ENCODE measurements at regions not wholly inside any gene's neighbourhood (a gene's known extent, or its start where the extent isn't known, plus 50 kb on each side); places are given as distances from the start of the nearest gene placed in this dataset.
"Not testable (repeated sequence)": the region's sequence is repeated elsewhere in the genome, so short reads cannot be mapped to it uniquely, and the experiment has no call there.

GRCh38 chr2:152263911-152264310 is 71.1 kb upstream of the FMNL2 start:
- DNase-seq (ENCODE audit: low read depth) = no peak
- TF ChIP-seq, protein P1, sequence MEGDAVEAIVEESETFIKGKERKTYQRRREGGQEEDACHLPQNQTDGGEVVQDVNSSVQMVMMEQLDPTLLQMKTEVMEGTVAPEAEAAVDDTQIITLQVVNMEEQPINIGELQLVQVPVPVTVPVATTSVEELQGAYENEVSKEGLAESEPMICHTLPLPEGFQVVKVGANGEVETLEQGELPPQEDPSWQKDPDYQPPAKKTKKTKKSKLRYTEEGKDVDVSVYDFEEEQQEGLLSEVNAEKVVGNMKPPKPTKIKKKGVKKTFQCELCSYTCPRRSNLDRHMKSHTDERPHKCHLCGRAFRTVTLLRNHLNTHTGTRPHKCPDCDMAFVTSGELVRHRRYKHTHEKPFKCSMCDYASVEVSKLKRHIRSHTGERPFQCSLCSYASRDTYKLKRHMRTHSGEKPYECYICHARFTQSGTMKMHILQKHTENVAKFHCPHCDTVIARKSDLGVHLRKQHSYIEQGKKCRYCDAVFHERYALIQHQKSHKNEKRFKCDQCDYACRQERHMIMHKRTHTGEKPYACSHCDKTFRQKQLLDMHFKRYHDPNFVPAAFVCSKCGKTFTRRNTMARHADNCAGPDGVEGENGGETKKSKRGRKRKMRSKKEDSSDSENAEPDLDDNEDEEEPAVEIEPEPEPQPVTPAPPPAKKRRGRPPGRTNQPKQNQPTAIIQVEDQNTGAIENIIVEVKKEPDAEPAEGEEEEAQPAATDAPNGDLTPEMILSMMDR (conservative IDR thresholded peaks at IDR 0.05; ENCODE audit: low read depth, low read length) = no peak
- H3K4me3 ChIP-seq (ENCODE audit: low read length) = no peak overlapping the region

- DNase-seq (ENCODE audit: low read depth); H3K4me3 ChIP-seq (ENCODE audit: low read length): not testable (repeated sequence)
Observed at GRCh38 chr2:152273732-152274260, 61.2 kb upstream of the FMNL2 start.

- H3K4me3 ChIP-seq (ENCODE audit: low read length); DNase-seq (ENCODE audit: low read depth): not testable (repeated sequence)
Observed at GRCh38 chr2:152277896-152278295, 57.1 kb upstream of the FMNL2 start.

DNA sequence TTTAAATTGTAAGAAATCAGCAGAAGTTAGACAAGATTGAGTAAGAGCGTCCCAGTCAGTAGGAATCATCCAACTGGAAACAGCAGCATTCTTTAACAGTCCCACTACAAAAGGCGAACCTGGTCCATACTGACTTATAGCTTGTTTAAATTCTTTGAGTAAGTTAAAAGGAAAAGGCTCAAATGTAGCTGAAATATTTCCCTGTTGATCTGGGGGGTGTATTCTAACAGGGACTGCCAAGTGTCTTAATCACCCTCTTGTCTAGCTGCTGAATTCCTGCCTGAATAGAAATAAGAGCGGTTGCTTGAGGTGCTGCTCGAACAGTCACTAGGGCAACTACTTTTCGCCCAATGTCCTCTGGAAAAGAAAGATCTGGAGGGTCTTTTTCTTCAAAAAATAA is 56.4 kb upstream of the FMNL2 start:
- no peak for DNase-seq (ENCODE audit: low read depth)
- H3K4me3 ChIP-seq (ENCODE audit: low read length) = no peak overlapping the region
- TF ChIP-seq, protein P1 (conservative IDR thresholded peaks at IDR 0.05; ENCODE audit: low read depth, low read length) = no peak

DNA sequence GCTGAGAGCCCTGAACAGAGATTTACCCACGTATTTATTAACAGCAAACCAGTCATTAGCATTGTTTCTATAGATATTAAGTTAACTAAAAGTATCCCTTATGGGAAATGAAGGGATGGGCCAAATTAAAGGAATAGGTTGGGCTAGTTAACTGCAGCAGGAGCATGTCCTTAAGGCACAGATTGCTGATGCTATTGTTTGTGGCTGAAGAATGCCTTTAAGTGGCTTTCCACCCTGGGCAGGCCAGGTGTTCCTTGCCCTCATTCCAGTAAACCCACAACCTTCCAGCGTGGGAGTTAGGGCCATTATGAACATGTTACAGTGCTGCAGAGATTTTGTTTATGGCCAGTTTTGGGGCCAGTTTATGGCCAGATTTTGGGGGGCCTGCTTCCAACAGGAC is 55.6 kb upstream of the FMNL2 start:
- H3K4me3 ChIP-seq (ENCODE audit: low read length); DNase-seq (ENCODE audit: low read depth): not testable (repeated sequence)

DNA sequence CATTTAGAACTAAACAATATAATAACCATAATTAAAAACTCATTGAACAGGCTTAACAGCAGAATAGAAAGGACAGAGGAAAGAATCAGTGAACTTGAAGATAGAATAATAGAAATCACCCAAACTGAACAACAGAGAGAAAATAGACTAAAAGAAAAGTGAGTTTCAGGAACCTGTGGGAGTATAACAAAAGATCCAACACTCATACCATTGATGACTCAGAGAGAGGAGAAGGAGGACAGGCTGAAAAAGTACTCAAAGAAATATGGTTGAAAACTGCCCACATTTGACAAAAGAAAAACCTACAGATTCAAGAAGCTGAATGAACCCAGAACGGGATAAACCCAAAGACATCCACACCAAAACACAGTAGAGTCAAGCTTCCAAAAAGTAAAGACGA is 54.2 kb upstream of the FMNL2 start:
- TF ChIP-seq, protein P1 (conservative IDR thresholded peaks at IDR 0.05; ENCODE audit: low read depth, low read length) = no peak
- no peak overlapping the region for H3K4me3 ChIP-seq (ENCODE audit: low read length)
- DNase-seq (ENCODE audit: low read depth) = no peak

GRCh38 chr2:152283392-152283791 is 51.6 kb upstream of the FMNL2 start:
- DNase-seq (ENCODE audit: low read depth) = no peak
- TF ChIP-seq, protein P1 (conservative IDR thresholded peaks at IDR 0.05; ENCODE audit: low read depth, low read length) = no peak
- no peak overlapping the region for H3K4me3 ChIP-seq (ENCODE audit: low read length)

- H3K4me3 ChIP-seq (ENCODE audit: low read length) = no peak overlapping the region
- TF ChIP-seq, protein P1 (conservative IDR thresholded peaks at IDR 0.05; ENCODE audit: low read depth, low read length) = no peak
- peak; percentile 42 for DNase-seq (ENCODE audit: low read depth)
Observed at GRCh38 chr2:152284398-152284797, 50.6 kb upstream of the FMNL2 start.
